Osteocyte (in vitro differentiated cells): ENCODE measurements at regions not wholly inside any gene's neighbourhood (a gene's known extent, or its start where the extent isn't known, plus 50 kb on each side); places are given as distances from the start of the nearest gene placed in this dataset.
A peak's percentile ranks its signal among the peaks of the same experiment; 100 is the strongest.

Experiments used
- DNase-seq: peaks from one replicate; pipeline ENCODE4 v3.0.0; 2021; ENCODE audit warnings: mixed read lengths; ENCODE audit not compliant: unreplicated experiment; ENCODE audit errors: extremely low spot score
- H3K27ac Mint-ChIP-seq: one replicate; pipeline ENCODE4 v1.8.0; 2021; ENCODE audit warnings: mild to moderate bottlenecking, mixed read lengths; ENCODE audit not compliant: unreplicated experiment
- H3K27me3 Mint-ChIP-seq: one replicate; pipeline ENCODE4 v1.8.0; 2021; ENCODE audit warnings: mixed read lengths; ENCODE audit not compliant: unreplicated experiment
- H3K36me3 Mint-ChIP-seq: one replicate; pipeline ENCODE4 v1.8.0; 2021; ENCODE audit warnings: mixed read lengths; ENCODE audit not compliant: unreplicated experiment
- H3K4me1 Mint-ChIP-seq: one replicate; pipeline ENCODE4 v1.8.0; 2021; ENCODE audit warnings: mixed read lengths; ENCODE audit not compliant: unreplicated experiment
- H3K4me3 Mint-ChIP-seq: one replicate; pipeline ENCODE4 v1.8.0; 2021; ENCODE audit warnings: mild to moderate bottlenecking, moderate library complexity, mixed read lengths; ENCODE audit not compliant: unreplicated experiment
- H3K9me3 Mint-ChIP-seq: one replicate; pipeline ENCODE4 v1.8.0; 2021; ENCODE audit warnings: mixed read lengths; ENCODE audit not compliant: unreplicated experiment
- TF ChIP-seq, protein P1 (sequence below): fragments of 200-600 bp; sonication (generic); IDR thresholded peaks from 2 replicates; pipeline ENCODE4 v1.5.0; 2021; ENCODE audit warnings: antibody characterized with exemption, mild to moderate bottlenecking, moderate library complexity

GRCh38 chr6:78427386-78427785 is 440.0 kb upstream of the IRAK1BP1 start:
- no peak for DNase-seq
- TF ChIP-seq, protein P1, sequence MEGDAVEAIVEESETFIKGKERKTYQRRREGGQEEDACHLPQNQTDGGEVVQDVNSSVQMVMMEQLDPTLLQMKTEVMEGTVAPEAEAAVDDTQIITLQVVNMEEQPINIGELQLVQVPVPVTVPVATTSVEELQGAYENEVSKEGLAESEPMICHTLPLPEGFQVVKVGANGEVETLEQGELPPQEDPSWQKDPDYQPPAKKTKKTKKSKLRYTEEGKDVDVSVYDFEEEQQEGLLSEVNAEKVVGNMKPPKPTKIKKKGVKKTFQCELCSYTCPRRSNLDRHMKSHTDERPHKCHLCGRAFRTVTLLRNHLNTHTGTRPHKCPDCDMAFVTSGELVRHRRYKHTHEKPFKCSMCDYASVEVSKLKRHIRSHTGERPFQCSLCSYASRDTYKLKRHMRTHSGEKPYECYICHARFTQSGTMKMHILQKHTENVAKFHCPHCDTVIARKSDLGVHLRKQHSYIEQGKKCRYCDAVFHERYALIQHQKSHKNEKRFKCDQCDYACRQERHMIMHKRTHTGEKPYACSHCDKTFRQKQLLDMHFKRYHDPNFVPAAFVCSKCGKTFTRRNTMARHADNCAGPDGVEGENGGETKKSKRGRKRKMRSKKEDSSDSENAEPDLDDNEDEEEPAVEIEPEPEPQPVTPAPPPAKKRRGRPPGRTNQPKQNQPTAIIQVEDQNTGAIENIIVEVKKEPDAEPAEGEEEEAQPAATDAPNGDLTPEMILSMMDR = no peak
- H3K36me3 Mint-ChIP-seq = no peaks in the 10 kb centered on the region
- H3K9me3 Mint-ChIP-seq = peaks cover 12% of the 10 kb centered on the region
- H3K4me3 Mint-ChIP-seq = no peak overlapping the region
- no peaks in the 10 kb centered on the region for H3K4me1 Mint-ChIP-seq
- no peak overlapping the region for H3K27ac Mint-ChIP-seq
- H3K27me3 Mint-ChIP-seq = no peaks in the 10 kb centered on the region

GRCh38 chr6:78430521-78430920 is 436.8 kb upstream of the IRAK1BP1 start:
- DNase-seq = no peak
- no peak overlapping the region for H3K27ac Mint-ChIP-seq
- H3K9me3 Mint-ChIP-seq = peaks cover 1% of the 10 kb centered on the region
- TF ChIP-seq, protein P1 = no peak
- H3K4me1 Mint-ChIP-seq = no peaks in the 10 kb centered on the region
- no peak overlapping the region for H3K4me3 Mint-ChIP-seq
- H3K27me3 Mint-ChIP-seq = no peaks in the 10 kb centered on the region
- no peaks in the 10 kb centered on the region for H3K36me3 Mint-ChIP-seq

GRCh38 chr6:78435671-78436070 is 431.7 kb upstream of the IRAK1BP1 start:
- DNase-seq = no peak
- H3K9me3 Mint-ChIP-seq = no peaks in the 10 kb centered on the region
- TF ChIP-seq, protein P1 = no peak
- H3K4me3 Mint-ChIP-seq = no peak overlapping the region
- H3K27me3 Mint-ChIP-seq = no peaks in the 10 kb centered on the region
- no peaks in the 10 kb centered on the region for H3K4me1 Mint-ChIP-seq
- H3K27ac Mint-ChIP-seq = no peak overlapping the region
- no peaks in the 10 kb centered on the region for H3K36me3 Mint-ChIP-seq

- Mint-ChIP-seq H3K36me3 (no peaks in the 10 kb centered on the region), H3K27ac (no peak overlapping the region), H3K27me3 (no peaks in the 10 kb centered on the region), H3K9me3 (no peaks in the 10 kb centered on the region), H3K4me1 (no peaks in the 10 kb centered on the region), H3K4me3 (no peak overlapping the region)
- DNase-seq = no peak
- TF ChIP-seq, protein P1 = peak; percentile 51
Measured at GRCh38 chr6:78436335-78436734, 431.0 kb upstream of the IRAK1BP1 start.

DNA sequence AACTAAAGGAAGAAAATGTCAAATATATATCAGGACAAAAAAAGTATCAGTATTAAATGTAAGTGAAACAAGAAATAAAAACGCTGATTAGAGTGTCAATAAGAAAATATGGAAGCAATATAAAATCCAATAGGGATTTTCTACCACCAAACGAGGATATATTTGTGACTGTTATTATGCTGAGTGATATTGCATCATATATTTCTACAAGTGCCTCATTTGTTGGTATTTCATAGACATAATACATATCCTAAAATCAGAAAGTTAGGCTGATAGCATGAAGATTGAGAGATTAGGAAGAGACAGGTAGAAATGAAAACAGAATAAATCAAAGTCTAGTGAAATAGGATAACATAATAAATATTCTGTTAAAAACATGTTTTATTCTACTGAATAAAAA is 429.2 kb upstream of the IRAK1BP1 start:
- no peaks in the 10 kb centered on the region for H3K4me1 Mint-ChIP-seq
- H3K27me3 Mint-ChIP-seq = no peaks in the 10 kb centered on the region
- TF ChIP-seq, protein P1 = no peak
- no peaks in the 10 kb centered on the region for H3K36me3 Mint-ChIP-seq
- H3K4me3 Mint-ChIP-seq = no peak overlapping the region
- no peaks in the 10 kb centered on the region for H3K9me3 Mint-ChIP-seq
- no peak overlapping the region for H3K27ac Mint-ChIP-seq
- DNase-seq = no peak
